ENCODE measurements at regions not wholly inside any gene's neighbourhood (a gene's known extent, or its start where the extent isn't known, plus 50 kb on each side); places are given as distances from the start of the nearest gene placed in this dataset.

GRCh38 chr4:12973522-12973921 is 510.6 kb downstream of the RAB28 start:
- Mint-ChIP-seq H3K9me3 (ENCODE audit: low read depth) (no peaks in the 10 kb centered on the region), H3K27ac (ENCODE audit: unreplicated experiment) (no peak overlapping the region), H3K27me3 (ENCODE audit: low read depth) (no peaks in the 10 kb centered on the region), H3K4me1 (ENCODE audit: low read depth) (no peaks in the 10 kb centered on the region), H3K4me3 (ENCODE audit: unreplicated experiment) (no peak overlapping the region), H3K36me3 (ENCODE audit: low read depth) (no peaks in the 10 kb centered on the region)
- DNase-seq (ENCODE audit: low spot score) = no peak
- no peak for TF ChIP-seq CTCF (IDR thresholded peaks at IDR 0.05)

- H3K36me3 Mint-ChIP-seq (ENCODE audit: low read depth) = no peaks in the 10 kb centered on the region
- no peak overlapping the region for H3K4me3 Mint-ChIP-seq (ENCODE audit: unreplicated experiment)
- TF ChIP-seq CTCF (IDR thresholded peaks at IDR 0.05) = no peak
- H3K27ac Mint-ChIP-seq (ENCODE audit: unreplicated experiment) = no peak overlapping the region
- DNase-seq (ENCODE audit: low spot score) = no peak
- peaks cover 29% of the 10 kb centered on the region for H3K4me1 Mint-ChIP-seq (ENCODE audit: low read depth)
- no peaks in the 10 kb centered on the region for H3K9me3 Mint-ChIP-seq (ENCODE audit: low read depth)
- H3K27me3 Mint-ChIP-seq (ENCODE audit: low read depth) = no peaks in the 10 kb centered on the region
Observed at GRCh38 chr4:12968345-12968744, 515.8 kb downstream of the RAB28 start.

- no peak overlapping the region for H3K27ac Mint-ChIP-seq (ENCODE audit: unreplicated experiment)
Observed at GRCh38 chr4:12966726-12967125, 517.4 kb downstream of the RAB28 start.

GRCh38 chr4:12965334-12965733 is 518.8 kb downstream of the RAB28 start:
- no peaks in the 10 kb centered on the region for H3K27me3 Mint-ChIP-seq (ENCODE audit: low read depth)
- TF ChIP-seq CTCF (IDR thresholded peaks at IDR 0.05) = no peak
- no peak overlapping the region for H3K27ac Mint-ChIP-seq (ENCODE audit: unreplicated experiment)
- peaks cover 1% of the 10 kb centered on the region for H3K36me3 Mint-ChIP-seq (ENCODE audit: low read depth)
- DNase-seq (ENCODE audit: low spot score) = no peak
- H3K4me1 Mint-ChIP-seq (ENCODE audit: low read depth) = peaks cover 39% of the 10 kb centered on the region
- no peaks in the 10 kb centered on the region for H3K9me3 Mint-ChIP-seq (ENCODE audit: low read depth)
- H3K4me3 Mint-ChIP-seq (ENCODE audit: unreplicated experiment) = no peak overlapping the region

More at GRCh38 chr4:12966726-12967125, 517.4 kb downstream of the RAB28 start:
- TF ChIP-seq CTCF (IDR thresholded peaks at IDR 0.05) = no peak
- H3K4me1 Mint-ChIP-seq (ENCODE audit: low read depth) = peaks cover 39% of the 10 kb centered on the region
- H3K27me3 Mint-ChIP-seq (ENCODE audit: low read depth) = no peaks in the 10 kb centered on the region
- no peak overlapping the region for H3K4me3 Mint-ChIP-seq (ENCODE audit: unreplicated experiment)
- no peaks in the 10 kb centered on the region for H3K9me3 Mint-ChIP-seq (ENCODE audit: low read depth)
- H3K36me3 Mint-ChIP-seq (ENCODE audit: low read depth) = no peaks in the 10 kb centered on the region
- DNase-seq (ENCODE audit: low spot score) = no peak

- DNase-seq (ENCODE audit: low spot score) = no peak
- Mint-ChIP-seq H3K9me3 (ENCODE audit: low read depth) (no peaks in the 10 kb centered on the region), H3K36me3 (ENCODE audit: low read depth) (peaks cover 1% of the 10 kb centered on the region), H3K4me1 (ENCODE audit: low read depth) (peaks cover 39% of the 10 kb centered on the region), H3K27me3 (ENCODE audit: low read depth) (no peaks in the 10 kb centered on the region), H3K27ac (ENCODE audit: unreplicated experiment) (no peak overlapping the region), H3K4me3 (ENCODE audit: unreplicated experiment) (no peak overlapping the region)
- TF ChIP-seq CTCF (IDR thresholded peaks at IDR 0.05) = no peak
Observed at GRCh38 chr4:12963912-12964311, 520.2 kb downstream of the RAB28 start.

Data from chondrocyte (in vitro differentiated cells).